ENCODE measurements at regions not wholly inside any gene's neighbourhood (a gene's known extent, or its start where the extent isn't known, plus 50 kb on each side); places are given as distances from the start of the nearest gene placed in this dataset.

DNA sequence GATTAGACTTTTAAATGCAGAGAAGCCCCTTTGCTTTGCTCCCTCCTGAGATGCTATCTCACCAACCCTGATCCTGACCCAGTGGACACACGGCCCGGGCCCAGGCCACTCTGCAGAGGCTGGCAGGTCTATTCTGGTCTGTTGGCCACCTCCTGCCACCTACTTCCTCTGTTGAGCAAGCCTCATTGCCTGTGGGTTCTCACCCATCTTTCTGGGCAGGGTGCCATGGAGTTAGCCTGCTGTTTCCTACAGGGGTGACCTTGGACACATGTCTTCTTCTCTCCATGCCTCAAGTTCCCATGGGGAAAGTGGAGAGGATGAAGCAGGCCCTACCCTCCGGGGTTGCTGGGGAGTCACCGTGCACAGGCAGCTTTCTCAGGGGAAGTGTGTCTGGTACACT is 266.2 kb upstream of the IRX1 start:
- DNase-seq, result no peak
- H3K4me2 ChIP-seq (replicated peaks; ENCODE audit: extremely low read depth, low read length, poor library complexity, severe bottlenecking), result no peak overlapping the region
- H3K4me3 ChIP-seq (replicated peaks in 1 of 3; ENCODE audit: low read depth in 2 of 3, low read length in 3 of 3), result no peak overlapping the region
- Mint-ChIP-seq H3K27ac (no peak overlapping the region), H3K4me1 (no peaks in the 10 kb centered on the region), H3K9me3 (peaks cover 0 to 39% (median 14%) of the 10 kb centered on the region in 7 donors), H3K4me3 (no peak overlapping the region), H3K36me3 (no peaks in the 10 kb centered on the region), H3K27me3 (ENCODE audit: low read depth in 3 of 3) (no peaks in the 10 kb centered on the region)
- no peaks in the 10 kb centered on the region for H3K36me3 ChIP-seq (replicated peaks in 1 of 2; ENCODE audit: control insufficient read depth in 1 of 2, insufficient read depth in 2 of 2, low read length in 2 of 2)
- WGBS (ENCODE audit: insufficient coverage), result 75% methylated on average over 4 of the region's 4 CpGs
- no peak overlapping the region for H3K27ac ChIP-seq (ENCODE audit: low read depth in 1 of 2, low read length in 2 of 2)
- no peaks in the 10 kb centered on the region for H4K20me1 ChIP-seq (ENCODE audit: insufficient read depth, low read length)
- TF ChIP-seq, protein P1, sequence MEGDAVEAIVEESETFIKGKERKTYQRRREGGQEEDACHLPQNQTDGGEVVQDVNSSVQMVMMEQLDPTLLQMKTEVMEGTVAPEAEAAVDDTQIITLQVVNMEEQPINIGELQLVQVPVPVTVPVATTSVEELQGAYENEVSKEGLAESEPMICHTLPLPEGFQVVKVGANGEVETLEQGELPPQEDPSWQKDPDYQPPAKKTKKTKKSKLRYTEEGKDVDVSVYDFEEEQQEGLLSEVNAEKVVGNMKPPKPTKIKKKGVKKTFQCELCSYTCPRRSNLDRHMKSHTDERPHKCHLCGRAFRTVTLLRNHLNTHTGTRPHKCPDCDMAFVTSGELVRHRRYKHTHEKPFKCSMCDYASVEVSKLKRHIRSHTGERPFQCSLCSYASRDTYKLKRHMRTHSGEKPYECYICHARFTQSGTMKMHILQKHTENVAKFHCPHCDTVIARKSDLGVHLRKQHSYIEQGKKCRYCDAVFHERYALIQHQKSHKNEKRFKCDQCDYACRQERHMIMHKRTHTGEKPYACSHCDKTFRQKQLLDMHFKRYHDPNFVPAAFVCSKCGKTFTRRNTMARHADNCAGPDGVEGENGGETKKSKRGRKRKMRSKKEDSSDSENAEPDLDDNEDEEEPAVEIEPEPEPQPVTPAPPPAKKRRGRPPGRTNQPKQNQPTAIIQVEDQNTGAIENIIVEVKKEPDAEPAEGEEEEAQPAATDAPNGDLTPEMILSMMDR (IDR thresholded peaks at IDR 0.05), result no peak
- intact Hi-C loops (cut with micrococcal nuclease), result no loop called here
- peaks cover 4 to 60% of the 10 kb centered on the region in 2 donors for H3K9me3 ChIP-seq (replicated peaks in 1 of 2; ENCODE audit: control insufficient read depth in 1 of 2, insufficient read depth in 1 of 2, low read length in 2 of 2)
- no peaks in the 10 kb centered on the region for H3K79me2 ChIP-seq (ENCODE audit: insufficient read depth, low read length)
- no peak overlapping the region for H3K9ac ChIP-seq (ENCODE audit: insufficient read depth, low read length, poor library complexity, severe bottlenecking)
- no peak overlapping the region for H2AFZ ChIP-seq (ENCODE audit: insufficient read depth, low read depth, low read length, poor library complexity, severe bottlenecking)
- H3K27me3 ChIP-seq (ENCODE audit: control insufficient read depth in 2 of 2, insufficient read depth in 2 of 2, low read length in 2 of 2), result no peaks in the 10 kb centered on the region
- H3K4me1 ChIP-seq (ENCODE audit: control insufficient read depth in 1 of 2, insufficient read depth in 2 of 2, low read length in 2 of 2), result no peaks in the 10 kb centered on the region

DNA sequence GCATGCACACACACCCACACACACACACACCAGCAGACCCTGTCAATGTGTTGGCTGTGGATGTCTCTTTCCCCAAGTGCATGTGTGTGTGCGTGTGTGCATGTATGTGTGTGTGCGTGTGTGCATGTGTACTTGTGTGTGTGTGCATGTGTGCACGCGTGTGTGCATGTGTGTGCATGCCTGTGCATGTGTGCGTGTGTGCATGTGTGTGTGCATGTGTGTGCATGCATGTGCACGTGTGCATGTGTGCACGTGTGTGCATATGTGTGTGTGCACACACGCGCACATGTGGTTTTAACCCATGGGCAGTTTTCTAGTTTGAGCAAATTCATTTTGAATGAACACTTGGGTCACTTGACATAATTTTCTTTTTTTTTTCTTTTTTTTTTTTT is 268.8 kb upstream of the IRX1 start:
- no peak overlapping the region for H3K4me3 Mint-ChIP-seq
- H3K27me3 Mint-ChIP-seq (ENCODE audit: low read depth in 3 of 3), result no peaks in the 10 kb centered on the region
- no peaks in the 10 kb centered on the region for H3K4me1 Mint-ChIP-seq

More for the DNA sequence above, 268.8 kb upstream of the IRX1 start:
- no peak for DNase-seq
- Mint-ChIP-seq H3K9me3 (peaks cover 0 to 22% (median 7%) of the 10 kb centered on the region in 7 donors), H3K36me3 (no peaks in the 10 kb centered on the region), H3K27ac (no peak overlapping the region)
- intact Hi-C loops (cut with micrococcal nuclease), result no loop called here
- no peak overlapping the region for H3K27ac ChIP-seq (ENCODE audit: low read depth in 1 of 2, low read length in 2 of 2)
- H3K9me3 ChIP-seq (replicated peaks in 1 of 2; ENCODE audit: control insufficient read depth in 1 of 2, insufficient read depth in 1 of 2, low read length in 2 of 2), result peaks cover 30 to 70% of the 10 kb centered on the region in 2 donors
- H2AFZ ChIP-seq (ENCODE audit: insufficient read depth, low read depth, low read length, poor library complexity, severe bottlenecking), result no peak overlapping the region
- no peak overlapping the region for H3K4me2 ChIP-seq (replicated peaks; ENCODE audit: extremely low read depth, low read length, poor library complexity, severe bottlenecking)
- no peaks in the 10 kb centered on the region for H3K4me1 ChIP-seq (ENCODE audit: control insufficient read depth in 1 of 2, insufficient read depth in 2 of 2, low read length in 2 of 2)
- no peaks in the 10 kb centered on the region for H3K27me3 ChIP-seq (ENCODE audit: control insufficient read depth in 2 of 2, insufficient read depth in 2 of 2, low read length in 2 of 2)
- no peak overlapping the region for H3K4me3 ChIP-seq (replicated peaks in 1 of 3; ENCODE audit: low read depth in 2 of 3, low read length in 3 of 3)
- no peak overlapping the region for H3K9ac ChIP-seq (ENCODE audit: insufficient read depth, low read length, poor library complexity, severe bottlenecking)
- 89% methylated on average over 3 of the region's 9 CpGs for WGBS (ENCODE audit: insufficient coverage)
- H4K20me1 ChIP-seq (ENCODE audit: insufficient read depth, low read length), result no peaks in the 10 kb centered on the region
- H3K36me3 ChIP-seq (replicated peaks in 1 of 2; ENCODE audit: control insufficient read depth in 1 of 2, insufficient read depth in 2 of 2, low read length in 2 of 2), result no peaks in the 10 kb centered on the region
- H3K79me2 ChIP-seq (ENCODE audit: insufficient read depth, low read length), result no peaks in the 10 kb centered on the region
- TF ChIP-seq, protein P1 (IDR thresholded peaks at IDR 0.05), result no peak
